HAP-1 (cell line): ENCODE measurements at regions not wholly inside any gene's neighbourhood (a gene's known extent, or its start where the extent isn't known, plus 50 kb on each side); places are given as distances from the start of the nearest gene placed in this dataset.

Experiments used
- DNase-seq, 2 experiments: peaks; one replicate each; pipeline ENCODE4 v3.0.0-alpha.2; 2016 to 2020; ENCODE audit warnings: low spot score in 2 of 2
- H3K27me3 ChIP-seq: fragments of 250-450 bp; sonication (Bioruptor Pico); 2 replicates; pipeline ENCODE4 v1.5.1; 2020; ENCODE audit warnings: low read depth, mild to moderate bottlenecking, moderate library complexity
- H3K36me3 ChIP-seq: fragments of 250-450 bp; sonication (Bioruptor Pico); replicated peaks from 2 replicates; pipeline ENCODE4 v1.5.1; 2020; ENCODE audit warnings: mild to moderate bottlenecking
- H3K4me1 ChIP-seq: fragments of 250-450 bp; sonication (Bioruptor Pico); 2 replicates; pipeline ENCODE4 v1.5.1; 2020; ENCODE audit warnings: mild to moderate bottlenecking
- H3K4me3 ChIP-seq: fragments of 250-450 bp; sonication (Bioruptor Pico); 2 replicates; pipeline ENCODE4 v1.5.1; 2020; ENCODE audit warnings: mild to moderate bottlenecking, moderate library complexity
- H3K9me3 ChIP-seq: fragments of 250-450 bp; sonication (Bioruptor Pico); 2 replicates; pipeline ENCODE4 v1.5.1; 2020; ENCODE audit warnings: mild to moderate bottlenecking, moderate library complexity
- in situ Hi-C: fragments of 300-500 bp; cut with MboI; formaldehyde crosslinking; loops from 3 replicates; pipeline ENCODE4 v1.14.3; 2020; ENCODE audit warnings: low sequenced_read_pairs, inconsistent platforms, mixed read lengths

DNA sequence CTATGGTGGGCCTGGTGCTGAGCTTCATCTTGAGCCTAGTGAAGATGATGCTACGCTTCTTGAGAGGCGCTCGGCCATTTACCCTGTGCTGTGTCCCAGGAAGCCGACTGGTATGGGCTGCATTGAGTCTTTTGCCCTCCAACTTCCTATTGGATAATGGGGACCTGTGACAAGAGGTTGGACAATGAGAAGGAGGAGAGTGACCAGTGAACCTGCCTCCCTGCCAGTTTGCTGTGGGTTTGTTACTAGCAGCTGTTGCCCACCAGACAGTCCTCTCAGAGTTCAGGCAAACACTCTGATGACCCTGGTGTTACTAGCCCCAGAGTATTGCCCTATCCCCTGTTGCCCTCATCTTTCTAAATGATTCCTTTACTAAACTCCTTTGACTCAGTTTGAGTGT is 99.6 kb upstream of the PFN2 start:
- Histone ChIP-seq H3K4me3 (no peak overlapping the region), H3K36me3 (no peaks in the 10 kb centered on the region), H3K9me3 (no peaks in the 10 kb centered on the region), H3K4me1 (peaks cover 36% of the 10 kb centered on the region), H3K27me3 (peaks cover 47% of the 10 kb centered on the region)
- in situ Hi-C loops, result no loop called here
- DNase-seq, result no peak

DNA sequence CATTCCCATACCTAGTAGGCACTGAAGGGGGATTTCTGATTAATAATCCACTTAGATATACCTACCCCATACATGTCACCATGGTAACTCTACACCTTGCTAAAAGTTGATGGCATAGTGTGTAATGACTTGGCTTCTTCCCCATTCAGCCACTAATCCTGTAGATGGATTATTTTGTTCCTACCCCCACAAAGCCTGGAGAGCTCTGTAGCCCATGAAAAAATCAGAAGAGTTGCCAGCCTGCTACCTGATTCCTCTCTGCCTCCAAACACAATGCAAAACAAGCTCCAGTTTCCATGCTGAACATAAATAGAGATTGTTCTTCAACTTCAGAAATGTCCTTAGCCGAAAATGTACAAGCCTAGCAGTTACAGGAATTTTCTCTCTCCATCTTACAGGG is 98.9 kb upstream of the PFN2 start:
- DNase-seq, result no peak
- H3K9me3 ChIP-seq, result no peaks in the 10 kb centered on the region
- H3K36me3 ChIP-seq, result no peaks in the 10 kb centered on the region
- peaks cover 51% of the 10 kb centered on the region for H3K27me3 ChIP-seq
- in situ Hi-C loops, result no loop called here
- no peak overlapping the region for H3K4me3 ChIP-seq
- H3K4me1 ChIP-seq, result peaks cover 32% of the 10 kb centered on the region

DNA sequence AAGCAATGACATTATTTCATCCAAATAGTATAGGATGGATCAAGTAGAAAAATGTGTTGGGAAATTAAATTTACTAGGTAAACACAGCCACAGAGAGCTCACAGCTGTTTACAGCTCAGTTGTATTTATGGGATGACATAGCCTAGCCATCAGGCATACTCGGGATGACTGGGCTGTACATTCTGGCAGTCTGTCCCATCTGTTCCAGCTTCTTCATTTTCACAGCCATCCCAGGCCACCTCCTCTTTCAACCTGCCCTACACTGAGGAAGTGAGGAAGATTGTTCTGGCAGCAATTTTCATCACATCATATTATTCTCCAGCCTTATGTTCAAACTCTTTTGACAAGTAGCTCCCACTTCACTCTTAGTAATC is 98.4 kb upstream of the PFN2 start:
- Histone ChIP-seq H3K4me1 (peaks cover 27% of the 10 kb centered on the region), H3K36me3 (no peaks in the 10 kb centered on the region), H3K9me3 (no peaks in the 10 kb centered on the region), H3K27me3 (peaks cover 51% of the 10 kb centered on the region), H3K4me3 (no peak overlapping the region)
- DNase-seq, result peak in 1 of 2 experiments; percentile 22
- in situ Hi-C loops, result no loop called here

DNA sequence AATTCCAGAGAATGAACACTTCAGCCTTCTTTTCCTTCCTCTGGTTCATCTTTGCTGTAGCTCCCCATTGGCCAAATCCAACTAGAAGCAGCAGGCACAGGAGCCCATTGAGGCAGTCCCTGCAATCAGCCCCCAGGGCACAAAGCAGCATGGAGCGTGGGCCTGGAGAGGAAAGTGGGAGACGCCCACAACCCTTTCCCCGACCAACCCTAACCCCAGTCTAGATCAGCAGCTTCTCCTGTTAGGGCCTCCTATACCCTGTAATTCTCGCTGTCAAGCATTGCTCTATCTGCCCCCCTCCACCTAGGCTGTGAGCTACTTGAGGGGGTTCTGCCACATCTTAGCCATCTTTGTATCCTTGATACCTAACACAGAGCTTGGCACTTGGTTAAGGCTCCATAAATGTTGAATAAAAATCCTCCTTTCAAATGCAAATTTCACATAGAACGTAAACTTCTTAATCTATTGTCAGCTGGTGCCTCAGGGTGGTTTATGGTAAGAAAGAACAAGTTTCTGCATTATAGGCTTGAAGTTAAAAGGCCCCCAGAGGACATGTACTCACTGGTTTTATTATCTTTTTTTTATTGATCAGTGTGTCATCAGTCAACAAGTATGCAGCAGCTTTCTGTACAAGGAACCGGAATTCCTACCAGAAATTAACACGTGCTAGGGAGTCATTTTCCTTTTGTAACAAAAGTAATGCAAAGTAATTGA is 97.9 kb upstream of the PFN2 start:
- DNase-seq, result peak; percentile 70 to 89
- in situ Hi-C loops, result no loop called here
- H3K36me3 ChIP-seq, result no peaks in the 10 kb centered on the region
- H3K4me3 ChIP-seq, result no peak overlapping the region
- peaks cover 57% of the 10 kb centered on the region for H3K27me3 ChIP-seq
- peaks cover 26% of the 10 kb centered on the region for H3K4me1 ChIP-seq
- no peaks in the 10 kb centered on the region for H3K9me3 ChIP-seq

DNA sequence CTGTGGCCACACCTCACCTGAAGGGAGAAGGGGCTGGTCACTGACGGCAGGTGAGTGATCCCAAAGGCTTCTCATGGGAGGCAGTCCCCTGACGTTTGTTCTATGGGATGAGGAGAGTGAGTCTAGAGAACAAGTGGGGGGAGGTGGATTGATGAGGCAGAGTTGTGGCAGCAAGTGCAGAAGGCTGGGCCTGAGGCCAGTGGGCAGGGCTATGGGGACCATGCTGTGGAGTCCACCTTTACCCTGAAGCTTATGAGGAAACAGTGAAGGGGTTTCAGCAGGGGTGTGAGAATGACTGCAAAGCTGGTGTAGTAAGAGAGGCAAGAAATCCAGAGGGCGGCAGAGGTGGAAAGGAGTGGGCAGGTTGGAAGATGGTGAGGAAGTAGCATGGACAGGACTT is 96.9 kb upstream of the PFN2 start:
- DNase-seq, result no peak
- Histone ChIP-seq H3K4me3 (no peak overlapping the region), H3K36me3 (no peaks in the 10 kb centered on the region), H3K4me1 (peaks cover 22% of the 10 kb centered on the region), H3K27me3 (peaks cover 57% of the 10 kb centered on the region), H3K9me3 (no peaks in the 10 kb centered on the region)
- in situ Hi-C loops, result no loop called here

DNA sequence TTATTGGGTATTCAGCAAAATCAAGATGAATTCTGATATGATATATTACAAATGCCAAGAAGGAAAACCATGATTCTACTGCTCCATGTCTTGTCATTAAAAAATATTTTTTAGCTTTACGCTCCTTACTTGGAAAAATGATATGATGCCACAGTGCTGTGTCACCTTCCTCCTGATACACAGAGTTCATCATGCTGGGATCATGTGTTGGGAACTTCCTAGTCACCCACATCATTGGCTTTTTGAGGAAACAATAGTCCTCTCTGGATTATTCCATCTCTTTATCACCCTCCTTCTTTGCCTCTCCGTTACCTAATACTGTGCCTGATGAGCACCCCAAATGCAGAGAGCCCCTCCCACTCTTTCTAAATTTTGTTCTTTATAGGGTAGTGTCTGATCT is 94.3 kb upstream of the PFN2 start:
- no peak for DNase-seq
- peaks cover 16% of the 10 kb centered on the region for H3K4me1 ChIP-seq
- H3K9me3 ChIP-seq, result no peaks in the 10 kb centered on the region
- no peak overlapping the region for H3K4me3 ChIP-seq
- H3K36me3 ChIP-seq, result no peaks in the 10 kb centered on the region
- H3K27me3 ChIP-seq, result peaks cover 50% of the 10 kb centered on the region
- in situ Hi-C loops, result no loop called here

DNA sequence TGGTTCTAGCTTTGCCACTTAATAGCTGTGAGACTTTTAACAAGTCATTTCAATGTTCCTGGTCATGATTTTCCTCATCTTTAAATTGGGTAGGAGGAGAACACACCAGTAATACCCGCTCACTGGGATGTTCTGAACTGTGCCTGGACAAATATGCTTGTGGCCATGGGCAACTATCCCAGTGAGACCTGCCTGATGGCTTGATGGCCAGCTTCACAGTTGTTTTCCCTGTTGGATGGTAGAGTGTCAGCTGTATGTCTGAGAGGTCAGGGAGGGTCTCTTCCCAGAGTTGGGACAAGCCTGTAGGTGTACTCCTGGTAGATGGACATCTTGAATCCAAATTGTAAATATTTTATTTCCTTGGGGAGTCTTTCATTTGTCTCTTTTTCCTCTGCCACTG is 92.5 kb upstream of the PFN2 start:
- H3K27me3 ChIP-seq, result peaks cover 42% of the 10 kb centered on the region
- no peaks in the 10 kb centered on the region for H3K36me3 ChIP-seq
- 0 out of 2 replicates have a peak, but pooled peaks cover 3% of the 10 kb centered on the region for H3K4me1 ChIP-seq
- no peaks in the 10 kb centered on the region for H3K9me3 ChIP-seq
- in situ Hi-C loops, result no loop called here
- no peak overlapping the region for H3K4me3 ChIP-seq
- no peak for DNase-seq

DNA sequence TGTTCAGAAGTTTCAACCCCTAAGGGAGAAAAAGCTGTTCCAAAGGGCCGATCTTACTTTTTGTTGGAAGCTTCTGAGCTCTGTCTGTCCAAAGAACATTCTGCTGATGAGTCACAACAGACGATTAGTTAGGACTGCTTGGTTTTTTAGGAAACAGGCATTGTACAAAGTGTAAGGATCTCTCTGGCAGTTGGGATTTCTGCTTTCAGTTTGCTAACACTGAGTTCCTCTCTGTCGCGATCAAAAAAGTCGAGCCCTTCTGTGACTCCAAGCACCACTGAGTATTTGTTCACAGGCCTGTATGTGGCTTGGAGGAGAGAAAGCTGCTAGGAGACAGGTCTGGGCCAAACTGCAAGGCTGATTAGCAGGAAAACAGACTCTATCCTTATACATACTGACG is 91.8 kb upstream of the PFN2 start:
- no peak for DNase-seq
- H3K9me3 ChIP-seq, result no peaks in the 10 kb centered on the region
- H3K4me1 ChIP-seq, result 0 out of 2 replicates have a peak, but pooled peaks cover 3% of the 10 kb centered on the region
- H3K27me3 ChIP-seq, result peaks cover 35% of the 10 kb centered on the region
- no peak overlapping the region for H3K4me3 ChIP-seq
- H3K36me3 ChIP-seq, result no peaks in the 10 kb centered on the region
- in situ Hi-C loops, result no loop called here

DNA sequence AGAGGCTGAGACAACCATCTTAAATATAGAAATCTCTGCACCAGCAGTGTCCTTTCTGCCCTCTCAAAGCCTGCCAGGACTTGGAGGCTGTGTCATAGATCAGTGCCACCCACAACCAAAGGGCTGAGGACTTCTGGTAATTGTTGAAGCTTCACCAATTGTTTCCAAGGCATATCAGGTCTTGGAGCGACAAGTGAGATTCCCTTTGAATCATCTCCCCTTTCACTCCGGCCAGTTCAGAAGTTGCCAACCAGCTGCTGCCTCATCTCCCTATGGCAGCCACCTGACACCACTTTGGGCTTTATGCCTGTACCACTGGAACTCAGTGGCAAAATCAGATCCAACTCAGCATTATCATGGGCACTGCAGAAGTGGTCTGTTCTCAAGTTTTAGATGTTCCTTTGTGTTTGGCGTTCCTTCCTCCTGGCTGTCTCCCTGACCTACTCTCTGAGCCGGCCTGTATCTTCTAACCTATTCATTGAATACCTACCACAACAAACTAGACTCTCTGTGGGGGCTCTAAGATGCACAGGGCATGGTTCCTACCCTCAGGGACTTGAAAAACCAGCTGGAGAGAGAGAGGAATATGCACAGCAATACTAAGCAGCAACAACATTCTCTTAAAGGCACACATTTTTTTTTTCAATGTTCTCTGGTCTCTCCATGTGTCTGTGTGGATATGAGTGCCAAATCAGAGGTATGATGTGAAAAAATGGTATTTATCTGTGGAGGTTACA is 90.8 kb upstream of the PFN2 start:
- Histone ChIP-seq H3K27me3 (peaks cover 24% of the 10 kb centered on the region), H3K9me3 (no peaks in the 10 kb centered on the region), H3K4me1 (0 out of 2 replicates have a peak, but pooled peaks cover 3% of the 10 kb centered on the region), H3K4me3 (no peak overlapping the region), H3K36me3 (no peaks in the 10 kb centered on the region)
- in situ Hi-C loops, result no loop called here
- DNase-seq, result no peak

DNA sequence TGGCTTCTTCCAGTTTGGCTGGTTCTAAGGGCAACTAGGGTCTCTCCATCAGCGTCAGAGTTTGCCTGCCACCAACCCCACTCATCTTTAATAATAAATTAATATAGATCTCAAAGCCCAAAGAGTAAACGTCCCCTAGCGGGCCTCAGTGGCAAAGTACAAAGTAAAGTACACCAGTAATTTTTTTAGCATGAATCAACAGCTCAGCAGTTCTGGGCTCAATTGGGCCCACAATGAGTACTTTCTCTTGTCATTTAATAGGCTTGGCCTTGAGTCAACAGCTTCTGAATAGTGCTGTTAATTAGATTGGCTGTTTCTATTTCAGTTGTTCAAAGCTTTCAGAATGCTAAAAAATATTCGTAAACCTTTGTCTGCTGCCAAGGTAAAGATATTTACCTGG is 89.0 kb upstream of the PFN2 start:
- no peaks in the 10 kb centered on the region for H3K9me3 ChIP-seq
- no peak overlapping the region for H3K4me3 ChIP-seq
- no peak for DNase-seq
- peaks cover 9% of the 10 kb centered on the region for H3K27me3 ChIP-seq
- 0 out of 2 replicates have a peak, but pooled peaks cover 3% of the 10 kb centered on the region for H3K4me1 ChIP-seq
- in situ Hi-C loops, result no loop called here
- no peaks in the 10 kb centered on the region for H3K36me3 ChIP-seq

DNA sequence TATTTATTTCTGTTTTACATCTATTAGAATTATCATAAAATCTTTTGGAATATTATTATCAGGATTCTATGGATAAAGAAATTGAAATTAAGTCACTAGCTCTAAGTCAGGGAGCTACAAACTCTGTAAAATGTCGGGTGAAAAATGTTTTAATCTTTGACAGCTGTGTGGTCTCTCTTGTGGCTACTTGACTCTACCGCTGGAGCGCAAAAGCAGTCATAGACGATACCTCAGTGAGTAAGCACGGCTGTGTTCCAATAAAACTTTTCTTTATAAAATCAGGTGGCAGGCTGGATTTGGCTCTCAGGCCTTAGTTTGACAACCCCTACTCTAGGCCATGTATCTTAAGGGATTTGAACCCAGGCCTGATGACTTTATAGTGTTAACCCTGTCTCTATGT is 88.5 kb upstream of the PFN2 start:
- Histone ChIP-seq H3K4me3 (no peak overlapping the region), H3K9me3 (no peaks in the 10 kb centered on the region), H3K36me3 (no peaks in the 10 kb centered on the region), H3K27me3 (peaks cover 9% of the 10 kb centered on the region), H3K4me1 (0 out of 2 replicates have a peak, but pooled peaks cover 3% of the 10 kb centered on the region)
- no peak for DNase-seq
- in situ Hi-C loops, result no loop called here

DNA sequence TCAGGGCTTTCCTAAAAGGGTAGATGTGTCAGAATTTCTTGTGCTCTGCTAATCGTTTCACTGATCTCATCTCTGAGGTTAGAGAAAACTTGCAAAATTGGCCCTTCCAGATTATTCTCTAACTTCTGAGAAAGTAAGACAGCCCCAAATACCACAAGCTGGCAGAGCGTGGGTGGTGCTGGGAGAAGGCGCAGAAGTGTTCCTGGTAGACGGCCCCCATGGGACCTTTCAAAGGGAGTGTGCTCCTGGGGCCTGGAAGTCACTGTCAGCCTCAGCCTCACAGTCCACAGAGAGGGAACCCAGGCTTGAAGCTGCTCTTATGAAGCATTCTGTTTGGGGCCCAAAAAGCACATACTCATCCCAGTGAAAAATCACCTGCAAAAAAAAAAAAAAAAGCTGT is 86.5 kb upstream of the PFN2 start:
- Histone ChIP-seq H3K36me3 (no peaks in the 10 kb centered on the region), H3K4me1 (0 out of 2 replicates have a peak, but pooled peaks cover 3% of the 10 kb centered on the region), H3K9me3 (no peaks in the 10 kb centered on the region), H3K27me3 (peaks cover 3% of the 10 kb centered on the region; the same call in 1 of the 2 replicates), H3K4me3 (no peak overlapping the region)
- no peak for DNase-seq
- in situ Hi-C loops, result no loop called here

DNA sequence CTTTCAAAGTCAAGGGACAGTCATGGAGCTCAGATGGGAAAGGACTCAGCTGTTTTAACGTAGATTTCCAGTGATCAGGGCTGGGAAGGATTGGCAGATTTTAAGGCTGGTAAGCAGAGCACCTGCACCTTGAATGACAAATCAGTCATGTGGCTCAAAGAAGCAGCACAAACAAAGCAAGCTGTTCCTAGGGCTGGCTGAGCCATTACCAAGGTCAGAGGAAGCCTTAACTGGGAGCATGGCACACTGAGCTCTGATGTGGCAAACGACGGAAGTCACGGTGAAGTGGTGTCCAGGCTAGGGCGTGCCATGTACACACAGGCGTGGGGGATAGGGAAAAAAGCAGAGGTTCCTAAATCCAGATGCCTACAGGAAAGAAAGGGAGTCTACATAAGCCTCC is 84.6 kb upstream of the PFN2 start:
- in situ Hi-C loops, result no loop called here
- H3K9me3 ChIP-seq, result no peaks in the 10 kb centered on the region
- 0 out of 2 replicates have a peak, but pooled peaks cover 3% of the 10 kb centered on the region for H3K4me1 ChIP-seq
- no peak for DNase-seq
- no peak overlapping the region for H3K4me3 ChIP-seq
- peaks cover 5% of the 10 kb centered on the region; the same call in 1 of the 2 replicates for H3K27me3 ChIP-seq
- no peaks in the 10 kb centered on the region for H3K36me3 ChIP-seq

DNA sequence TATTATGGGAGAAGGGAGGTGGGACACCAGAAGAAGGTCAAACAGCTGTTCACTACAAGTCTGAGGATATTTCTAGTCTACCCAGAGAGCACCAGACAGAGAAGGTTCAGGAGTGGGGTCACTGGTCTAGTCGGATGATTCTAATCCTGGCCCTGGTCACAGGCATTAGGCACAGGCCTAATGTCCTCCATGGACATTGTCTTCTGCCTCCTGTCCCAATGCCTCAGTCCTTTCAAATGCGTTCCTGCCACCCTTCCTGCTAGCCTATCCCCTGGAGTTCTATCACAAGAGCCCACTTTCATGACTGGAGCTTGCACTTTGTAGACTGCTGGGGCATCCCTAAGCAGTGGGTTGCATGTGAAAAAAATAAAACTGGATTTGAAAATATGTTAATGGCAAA is 83.9 kb upstream of the PFN2 start:
- Histone ChIP-seq H3K4me3 (no peak overlapping the region), H3K36me3 (no peaks in the 10 kb centered on the region), H3K4me1 (no peaks in the 10 kb centered on the region), H3K9me3 (no peaks in the 10 kb centered on the region), H3K27me3 (peaks cover 5% of the 10 kb centered on the region; the same call in 1 of the 2 replicates)
- in situ Hi-C loops, result no loop called here
- DNase-seq, result no peak
